NCI-H748 treated with DMSO at 0.1 percent for 48 hours (cell line): ENCODE measurements at regions not wholly inside any gene's neighbourhood (a gene's known extent, or its start where the extent isn't known, plus 50 kb on each side); places are given as distances from the start of the nearest gene placed in this dataset.
"Not testable (repeated sequence)": the region's sequence is repeated elsewhere in the genome, so short reads cannot be mapped to it uniquely, and the experiment has no call there.

Experiments used
- DNase-seq: peaks from one replicate; lab custom pipeline; 2025; lab: John Stamatoyannopoulos, UW

DNA sequence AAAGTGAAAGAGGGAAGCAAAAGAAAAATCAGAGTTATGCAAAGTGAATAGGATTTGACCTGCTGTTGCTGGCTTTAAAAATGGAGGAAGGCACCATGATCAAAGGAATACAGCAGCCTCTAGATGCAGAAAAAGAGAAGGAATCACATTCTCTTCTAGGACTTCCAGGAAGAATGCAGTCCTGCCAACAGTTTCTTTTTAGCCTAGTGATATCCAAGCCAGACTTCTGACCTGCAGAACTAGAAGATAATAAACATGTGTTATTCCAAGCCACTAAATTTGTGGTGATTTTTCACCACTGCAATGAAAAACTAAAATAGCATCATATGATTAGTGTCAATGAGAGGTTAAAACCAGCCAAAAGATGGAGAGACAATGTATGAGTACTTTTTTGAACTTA lies 101.9 kb upstream of the ADAMTS5 start:
- no peak for DNase-seq

DNA sequence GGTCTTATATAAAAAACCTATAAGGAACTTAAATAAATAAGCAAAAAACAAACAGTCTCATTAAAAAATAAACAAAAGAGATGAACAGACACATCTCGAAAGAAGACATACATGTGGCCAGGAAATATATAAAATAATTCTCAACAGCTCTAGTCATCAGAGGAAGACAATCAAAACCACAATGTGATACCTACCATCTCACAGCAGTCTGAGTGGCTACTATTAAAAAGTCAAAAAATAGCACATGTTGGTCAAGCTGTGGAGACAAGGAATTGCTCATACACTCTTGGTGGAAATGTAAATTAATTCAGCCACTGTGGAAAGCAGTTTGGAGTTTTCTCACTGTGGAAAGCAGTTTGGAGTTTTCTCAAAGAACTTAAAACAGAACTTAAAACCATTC lies 100.3 kb upstream of the ADAMTS5 start:
- DNase-seq, result no peak

DNA sequence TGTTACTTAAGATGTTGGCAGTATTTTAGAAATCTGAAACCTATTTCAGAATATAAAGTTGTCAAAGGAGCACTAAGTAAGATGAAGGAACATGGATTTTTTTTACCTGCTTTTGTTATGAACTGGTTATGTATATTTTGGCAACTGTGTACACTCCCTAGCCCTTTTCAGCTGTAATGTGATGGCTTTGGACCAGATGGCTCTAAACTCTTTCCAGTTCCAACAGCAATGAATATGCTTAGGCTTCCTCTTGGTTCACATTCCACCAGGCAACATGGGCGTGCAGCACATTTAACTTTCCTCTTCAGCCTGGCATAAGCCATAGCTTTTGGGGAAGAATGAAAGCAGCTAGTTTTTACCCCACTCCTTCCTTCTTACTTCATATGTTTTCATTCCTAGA lies 95.6 kb upstream of the ADAMTS5 start:
- DNase-seq, result no peak

DNA sequence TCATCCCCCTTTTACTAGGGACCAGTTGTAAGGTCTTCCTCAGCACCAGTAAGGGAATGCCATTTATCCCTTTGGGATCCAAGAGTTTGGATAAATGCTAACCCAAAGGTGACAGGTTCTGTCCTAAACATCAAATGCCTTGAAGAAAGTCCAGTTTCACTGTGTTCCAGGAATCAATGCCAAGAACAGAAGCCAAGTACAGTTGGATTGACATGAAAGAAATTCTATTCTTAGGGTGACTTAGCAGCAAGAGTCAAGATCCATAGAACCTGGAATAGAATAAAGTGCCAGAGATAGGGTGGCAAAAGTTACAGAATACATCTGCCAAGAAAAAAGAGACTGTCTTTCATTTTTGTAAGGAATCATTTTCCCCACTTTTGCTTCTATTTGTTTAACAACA lies 94.9 kb upstream of the ADAMTS5 start:
- DNase-seq, result no peak

DNA sequence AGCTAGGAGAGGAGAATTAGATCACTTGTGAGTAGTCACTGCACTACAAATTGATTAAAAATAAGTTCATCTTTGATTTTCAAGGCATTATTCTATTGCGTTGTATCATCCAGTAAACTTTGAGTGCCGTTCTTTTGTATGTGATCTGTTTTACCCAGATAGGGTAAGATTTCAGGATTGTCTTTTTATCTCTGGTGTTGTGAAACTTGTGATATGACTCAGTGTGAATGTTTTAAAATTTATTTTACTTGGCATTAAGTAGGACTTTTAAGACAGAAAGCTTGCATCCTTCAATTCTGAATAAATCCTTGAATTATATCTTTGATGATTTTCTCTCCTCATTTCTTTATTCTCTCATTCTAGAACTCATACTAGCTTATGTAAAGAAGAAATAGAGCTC lies 93.3 kb upstream of the ADAMTS5 start:
- DNase-seq, result no peak

DNA sequence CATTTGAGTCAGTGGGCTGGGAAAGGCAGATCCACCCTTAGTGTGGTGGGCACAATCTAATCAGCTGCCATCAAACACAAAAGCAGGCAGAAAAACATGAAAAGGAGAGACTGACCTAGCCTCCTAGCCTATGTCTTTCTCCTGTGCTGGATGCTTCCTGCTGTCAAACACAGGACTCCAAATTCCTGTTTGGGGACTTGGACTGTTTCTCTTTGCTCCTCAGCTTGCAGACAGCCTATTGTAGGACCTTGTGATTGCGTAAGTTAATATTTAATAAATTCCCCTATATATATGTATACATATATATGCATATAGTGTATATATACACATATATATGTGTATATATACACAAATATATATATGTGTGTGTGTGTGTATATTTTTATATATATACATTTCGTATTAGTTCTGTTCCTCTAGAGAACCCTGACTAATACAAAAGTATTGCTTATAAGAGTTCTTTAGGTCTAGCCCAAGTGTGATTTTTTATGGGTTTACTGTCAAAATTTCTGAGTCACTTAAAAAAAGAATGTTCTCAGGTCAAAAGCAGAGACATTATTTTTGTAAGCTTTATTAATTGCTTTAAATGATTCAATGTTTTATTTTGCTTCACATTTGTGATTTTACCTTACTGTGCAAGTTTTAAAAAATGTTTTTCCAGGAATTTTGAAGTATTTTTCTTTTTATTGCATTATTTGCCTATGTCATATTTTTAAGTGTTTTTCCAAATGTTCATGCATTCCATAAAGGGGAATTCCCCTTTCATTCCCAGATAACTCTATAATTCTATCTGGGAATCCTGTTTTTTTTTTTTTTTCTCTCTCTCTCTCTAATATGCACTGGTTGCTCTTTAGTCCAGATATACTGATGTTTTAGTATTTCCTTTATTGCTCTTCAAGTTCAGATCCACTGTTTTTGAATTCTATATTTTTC lies 92.1 kb upstream of the ADAMTS5 start:
- DNase-seq, result no peak

DNA sequence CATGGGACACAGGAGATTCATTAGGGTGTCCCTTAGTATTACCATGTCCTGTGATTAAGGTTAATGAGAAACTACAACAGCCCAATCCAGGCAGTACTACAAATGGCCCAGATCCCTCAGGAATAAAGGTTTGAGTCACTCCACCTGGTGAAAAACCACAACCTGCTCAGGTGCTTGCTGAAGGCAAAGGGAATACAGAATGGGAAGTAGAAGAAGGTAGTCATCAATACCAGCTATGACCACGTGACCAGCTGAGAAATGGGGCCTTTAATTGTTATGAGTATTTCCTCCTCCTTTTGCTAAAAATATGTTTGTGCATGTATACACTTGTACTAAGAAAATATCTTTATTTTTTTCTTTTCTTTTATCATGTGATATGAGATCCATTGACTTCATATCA lies 91.1 kb upstream of the ADAMTS5 start:
- DNase-seq, result no peak

DNA sequence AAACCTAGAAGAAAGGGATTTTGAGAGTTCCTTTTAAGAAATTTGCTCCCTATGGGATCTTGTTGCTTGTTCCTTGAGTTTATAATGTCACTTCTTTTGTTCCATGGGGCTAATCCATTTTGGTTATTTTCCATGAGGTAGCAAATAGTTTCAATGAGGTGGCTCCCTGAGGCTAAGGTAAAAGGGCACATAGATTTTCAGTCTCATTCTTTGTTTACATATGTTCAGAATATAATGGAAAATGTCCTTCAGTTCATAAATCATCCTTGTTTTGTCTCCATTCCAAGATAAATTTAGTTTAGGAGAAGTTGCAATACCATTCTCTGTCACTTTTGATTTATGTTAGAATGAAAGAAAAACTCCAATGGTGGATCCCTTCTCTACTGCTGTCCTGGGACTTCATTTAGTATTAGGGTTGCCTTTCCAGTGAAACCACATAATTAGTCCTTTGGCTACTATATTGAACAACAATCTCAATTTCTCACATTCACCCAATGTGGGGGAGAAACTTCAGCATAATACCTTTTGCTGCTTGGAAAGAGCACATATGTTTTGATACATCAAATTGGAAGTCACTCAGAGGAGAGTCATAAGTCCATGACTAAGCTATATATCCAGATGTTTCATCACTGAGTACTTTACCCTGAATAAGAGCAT lies 80.9 kb upstream of the ADAMTS5 start:
- no peak for DNase-seq

DNA sequence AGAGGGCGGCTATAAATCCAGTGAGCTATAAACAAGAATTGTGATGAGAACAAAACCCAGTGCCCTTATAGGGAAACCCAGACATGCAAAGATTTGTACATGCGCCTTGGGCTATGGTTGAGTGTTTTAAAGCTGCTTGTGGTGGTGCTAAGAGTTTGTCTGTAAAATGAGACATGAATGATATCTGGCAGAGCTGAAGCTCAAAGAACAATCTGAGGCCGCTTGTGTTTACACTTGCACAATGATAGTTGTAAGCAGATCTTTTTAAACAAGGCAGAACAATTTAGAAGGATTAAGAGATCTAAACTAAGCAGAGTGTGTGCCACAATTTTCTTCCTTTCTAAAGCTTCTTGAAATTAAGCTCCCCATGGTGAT lies 80.4 kb upstream of the ADAMTS5 start:
- no peak for DNase-seq

DNA sequence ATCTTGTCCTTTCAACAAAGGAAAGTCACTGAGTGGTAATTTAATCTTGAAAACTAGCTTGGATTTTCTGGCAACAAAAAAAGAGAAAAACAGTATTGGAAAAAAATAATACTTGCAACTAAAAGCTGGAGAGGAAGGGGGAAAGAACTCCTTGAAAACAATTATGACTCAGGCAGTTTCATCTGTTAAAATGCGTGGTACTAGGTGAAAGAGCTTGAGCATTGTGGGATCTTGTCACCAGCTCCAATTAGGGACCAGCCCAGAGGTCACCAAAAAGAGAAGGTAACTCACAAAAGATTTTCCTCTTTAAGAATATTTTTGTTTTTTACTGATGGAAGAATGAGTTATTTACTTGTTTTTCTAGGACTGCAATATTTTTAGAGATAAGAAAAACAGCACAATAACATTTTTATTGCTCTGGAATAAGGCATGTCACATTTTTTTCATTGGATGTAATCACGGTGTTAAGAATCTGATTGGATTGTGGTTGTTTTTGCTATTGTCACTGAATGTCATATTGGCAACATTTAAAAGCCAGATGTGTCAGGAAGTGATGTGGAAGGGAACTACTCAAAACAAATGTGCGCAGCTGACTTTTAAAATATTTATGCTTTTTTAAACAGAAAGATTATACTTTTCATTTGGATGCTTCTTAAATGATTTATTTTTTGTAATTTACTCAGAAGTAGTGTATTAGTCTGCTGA lies 78.5 kb upstream of the ADAMTS5 start:
- DNase-seq, result no peak

DNA sequence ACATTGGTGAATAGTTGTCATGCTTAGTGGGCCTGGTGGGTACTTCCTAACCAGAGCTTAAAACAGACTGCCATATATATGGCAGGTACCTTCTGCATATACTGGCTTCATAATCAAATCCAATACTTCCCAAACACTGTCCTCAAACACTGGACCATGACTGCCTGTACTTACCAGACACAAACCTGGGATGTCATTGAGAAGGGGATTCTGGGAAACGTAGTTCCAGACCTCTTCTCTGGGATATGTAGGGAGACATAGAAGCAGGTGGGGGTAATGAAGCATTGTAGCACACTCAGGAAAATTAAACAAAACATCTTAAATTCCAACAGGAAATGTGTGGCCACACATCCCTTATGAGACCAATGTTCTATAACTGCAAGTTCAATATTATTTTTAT lies 76.5 kb upstream of the ADAMTS5 start:
- no peak for DNase-seq

DNA sequence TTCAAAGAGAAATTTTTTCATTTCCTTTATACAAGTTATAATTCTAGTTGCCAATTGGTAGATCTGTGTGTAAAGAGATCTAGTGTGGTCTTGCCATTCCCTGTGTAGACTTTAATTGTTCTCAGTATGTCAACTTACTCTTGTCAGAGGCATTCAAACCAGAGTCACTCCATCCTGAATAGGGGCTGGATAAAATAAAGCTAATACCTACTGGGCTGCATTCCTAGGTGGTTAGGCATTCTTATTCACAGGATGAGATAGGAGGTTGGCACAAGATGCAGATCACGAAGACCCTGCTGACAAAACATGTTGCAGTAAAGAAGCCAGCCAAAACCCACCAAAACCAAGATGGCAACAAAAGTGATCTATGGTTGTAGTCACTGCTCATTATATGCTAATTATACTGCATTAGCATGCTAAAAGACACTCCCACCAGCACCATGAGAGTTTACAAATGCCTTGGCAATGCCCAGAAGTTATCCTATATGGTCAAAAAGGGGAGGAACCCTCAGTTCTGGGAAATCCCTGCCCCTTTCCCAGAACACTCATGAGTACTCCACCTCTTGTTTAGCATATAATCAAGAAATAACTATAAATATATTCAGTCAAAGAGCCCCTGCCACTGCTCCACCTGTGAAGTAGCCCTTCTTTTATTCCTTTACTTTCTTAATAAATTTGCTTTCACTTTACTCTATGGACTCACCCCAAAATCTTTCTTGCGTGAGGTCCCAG lies 74.0 kb upstream of the ADAMTS5 start:
- no peak for DNase-seq

DNA sequence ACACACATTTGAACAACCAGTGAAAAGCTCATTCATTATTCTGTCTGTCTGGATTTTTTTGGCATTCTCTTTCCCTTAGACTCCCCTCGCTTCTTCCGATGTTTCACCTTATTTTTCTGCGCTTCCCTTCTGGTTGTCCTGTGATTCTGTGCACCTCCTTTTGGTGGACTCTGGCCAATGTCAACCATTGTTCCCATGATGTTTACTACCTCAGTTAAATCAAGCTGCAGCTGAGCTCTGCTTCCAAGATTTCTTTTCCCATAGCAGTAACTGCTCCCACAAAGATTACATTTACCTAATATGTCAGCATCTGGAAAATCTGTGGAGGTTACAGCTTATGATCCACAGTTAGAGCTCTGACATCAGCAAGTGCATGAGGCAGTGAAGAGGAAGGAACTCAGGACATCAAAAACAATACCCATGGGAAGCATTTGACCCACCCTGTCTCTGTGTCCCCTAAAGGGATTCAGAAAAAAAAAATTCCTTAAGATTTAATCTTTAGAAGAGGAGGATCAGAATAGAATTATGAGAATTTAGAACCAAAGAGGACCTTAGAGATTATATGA lies 69.9 kb upstream of the ADAMTS5 start:
- DNase-seq, result no peak

DNA sequence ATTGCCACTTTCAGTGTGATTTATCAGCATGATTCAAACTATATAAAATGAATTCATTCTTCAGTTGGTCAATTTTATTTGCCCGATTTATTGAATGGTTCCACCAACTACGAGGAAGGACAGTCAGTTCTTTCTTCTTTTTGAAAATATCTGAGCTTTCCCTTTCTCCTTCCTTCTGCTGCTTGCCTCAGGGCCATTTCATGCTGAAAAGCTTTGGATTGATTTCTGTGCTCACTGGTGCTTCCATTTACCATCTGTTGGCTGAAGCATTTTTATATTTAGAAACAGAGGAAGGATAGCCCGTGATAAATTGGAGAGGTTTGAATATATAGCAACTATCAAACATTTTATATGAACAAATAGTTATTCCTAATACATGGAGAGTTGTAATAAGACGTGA lies 68.9 kb upstream of the ADAMTS5 start:
- no peak for DNase-seq

DNA sequence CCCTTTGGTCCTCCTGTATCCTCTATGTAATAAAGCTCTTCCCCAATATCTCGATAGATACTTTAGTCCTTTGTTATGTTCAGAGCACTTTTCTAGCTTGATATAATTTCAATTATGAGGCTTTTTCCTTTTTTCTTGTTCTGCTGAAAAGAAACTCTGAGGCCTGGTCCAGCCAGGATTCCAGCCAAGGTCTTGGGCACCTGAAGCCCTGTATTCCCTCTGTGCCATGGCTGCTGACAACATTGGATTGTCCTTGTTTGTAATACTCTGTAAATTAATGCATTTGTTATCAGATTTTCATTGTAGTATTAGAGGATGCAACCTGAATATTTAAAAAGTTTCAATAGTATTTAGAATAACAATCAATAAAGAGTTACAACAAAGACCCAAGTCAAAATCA lies 67.9 kb upstream of the ADAMTS5 start:
- no peak for DNase-seq

DNA sequence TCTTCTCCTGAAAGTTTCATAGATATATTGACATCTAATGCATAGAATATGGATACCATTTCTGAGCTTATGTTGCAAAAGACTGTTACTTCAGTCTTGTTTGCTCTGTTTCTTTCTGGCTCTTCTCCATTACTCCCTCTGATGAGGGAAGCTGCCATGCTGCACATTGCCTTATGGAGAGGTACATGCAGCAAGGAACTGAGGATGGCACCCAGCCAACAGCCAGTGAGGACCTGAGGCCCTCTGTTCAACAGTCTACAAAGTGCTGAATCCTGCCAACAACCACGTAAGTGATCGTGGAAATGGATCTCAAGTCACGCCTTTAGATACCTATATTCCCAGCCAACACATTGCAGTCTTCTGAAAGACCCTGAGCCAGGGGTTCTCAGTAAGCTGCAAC lies 66.6 kb upstream of the ADAMTS5 start:
- no peak for DNase-seq

DNA sequence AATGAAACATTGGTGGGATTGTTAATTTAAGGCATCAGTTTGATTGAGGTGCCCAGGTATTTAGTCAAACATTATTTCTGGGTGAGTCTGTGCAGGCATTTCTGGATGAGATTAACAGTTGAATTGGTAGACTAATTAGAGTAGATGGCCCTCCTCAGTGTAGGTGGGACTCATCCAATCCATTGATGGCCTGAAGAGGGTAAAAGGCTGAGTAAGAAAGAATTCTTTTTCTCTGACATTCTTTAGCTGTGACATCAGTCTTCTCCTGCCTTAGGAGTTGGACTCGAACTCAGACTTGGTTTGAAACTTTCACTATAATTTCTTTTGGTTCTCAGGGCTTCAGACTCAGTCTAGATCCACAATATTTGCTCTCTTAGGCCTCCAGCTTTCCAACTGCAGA lies 59.6 kb upstream of the ADAMTS5 start:
- no peak for DNase-seq

DNA sequence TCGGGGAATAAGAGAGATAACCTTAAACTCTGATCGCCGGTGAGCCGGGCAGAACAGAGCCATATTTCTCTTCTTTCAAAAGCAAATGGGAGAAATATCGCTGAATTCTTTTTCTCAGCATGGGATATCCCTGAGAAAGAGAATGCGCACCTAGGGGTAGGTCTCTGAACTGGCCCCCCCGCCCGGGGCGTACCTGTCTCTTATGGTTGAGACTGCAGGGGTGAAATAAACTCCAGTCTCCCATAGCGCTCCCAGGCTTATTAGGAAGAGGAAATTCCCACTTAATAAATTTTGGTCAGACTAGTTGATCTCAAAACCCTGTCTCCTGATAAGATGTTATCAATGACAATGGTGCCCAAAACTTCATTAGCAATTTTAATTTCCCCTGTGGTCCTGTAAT lies 58.8 kb upstream of the ADAMTS5 start:
- not testable (repeated sequence) for DNase-seq

DNA sequence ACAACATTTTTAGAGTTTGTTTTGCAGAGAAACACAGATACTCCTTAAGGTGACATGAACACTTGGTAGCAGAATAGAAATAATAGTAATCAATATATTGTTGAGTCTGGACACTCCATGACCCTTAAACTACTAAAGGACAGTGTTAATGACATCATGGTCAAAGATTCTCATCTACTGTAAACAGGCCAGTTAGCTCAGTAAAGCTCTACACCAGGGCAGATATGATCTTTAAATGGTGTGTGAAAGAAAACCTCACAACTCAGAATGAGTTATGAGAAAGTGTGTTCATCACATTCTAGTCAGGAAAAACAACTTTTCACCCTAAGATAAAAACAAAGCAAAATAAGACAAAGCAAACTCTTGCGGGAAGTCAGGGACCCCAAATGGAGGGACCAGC lies 58.1 kb upstream of the ADAMTS5 start:
- DNase-seq, result no peak

DNA sequence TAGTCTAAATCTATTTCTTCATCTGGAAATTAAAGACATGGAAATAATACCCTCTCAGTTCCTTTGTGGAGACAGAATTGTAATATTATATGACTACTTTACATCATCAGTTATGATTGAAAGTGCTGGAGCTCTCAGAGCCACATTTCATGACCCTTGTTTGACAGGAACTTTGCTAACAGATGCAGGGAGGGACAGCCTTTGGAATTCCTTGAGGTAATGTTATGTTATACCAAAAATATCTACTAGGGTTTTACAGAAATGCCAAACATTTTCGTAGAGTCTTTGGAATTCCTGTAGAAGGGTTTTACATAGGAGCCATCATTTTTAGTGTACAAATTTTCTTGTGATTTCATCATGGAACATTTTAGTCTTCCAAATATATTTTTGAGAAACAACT lies 57.4 kb upstream of the ADAMTS5 start:
- no peak for DNase-seq

DNA sequence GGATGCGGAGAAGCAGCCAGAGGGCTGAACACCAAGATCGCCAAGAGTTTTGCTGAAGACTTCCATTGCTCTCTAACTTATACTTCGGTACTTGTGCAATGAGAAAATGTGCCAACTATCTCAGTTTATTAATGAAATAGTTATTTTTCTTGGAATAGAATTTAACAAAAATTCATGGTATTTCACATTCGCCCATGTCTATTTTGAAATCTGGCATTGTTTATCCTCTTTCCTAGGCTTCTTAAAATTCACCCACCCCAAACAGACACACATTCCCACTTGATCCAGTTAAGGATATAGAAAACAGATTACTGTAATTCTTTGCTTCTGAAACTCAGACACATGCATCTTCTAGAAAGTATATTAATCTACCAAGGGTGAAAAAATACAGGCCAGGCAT lies 56.3 kb upstream of the ADAMTS5 start:
- DNase-seq, result no peak

DNA sequence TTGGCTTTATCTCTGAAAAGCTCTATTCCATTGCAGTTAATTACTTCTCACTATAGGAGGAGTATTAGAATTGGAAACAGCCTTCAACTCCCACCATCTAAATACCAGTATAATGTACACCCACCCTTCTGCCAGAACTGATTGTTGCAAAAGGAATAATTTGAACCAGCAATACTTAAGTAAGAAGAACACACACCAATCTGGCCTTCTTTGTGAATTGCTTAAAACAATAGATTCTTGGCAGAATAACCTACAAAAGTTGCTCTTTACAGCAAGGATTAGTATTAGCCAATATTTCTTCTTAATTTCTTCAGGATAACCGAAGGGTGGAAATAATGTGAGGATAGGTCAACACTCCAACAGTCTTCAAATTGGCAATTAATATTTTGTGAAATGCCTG lies 54.9 kb upstream of the ADAMTS5 start:
- no peak for DNase-seq
